Uterus (tissue), 2 donors: ENCODE measurements at regions not wholly inside any gene's neighbourhood (a gene's known extent, or its start where the extent isn't known, plus 50 kb on each side); places are given as distances from the start of the nearest gene placed in this dataset.

Experiments
- POLR2A ChIP-seq, 2 donors: fragments of 450-650 bp; IDR thresholded peaks; one replicate each; pipeline ENCODE4 v1.6.1; 2016; ENCODE audit warnings: antibody characterized with exemption in 2 of 2, mild to moderate bottlenecking in 1 of 2, moderate library complexity in 1 of 2
- TF ChIP-seq, protein P1 (sequence below), 4 experiments: fragments of 200-600 bp in 2 of 4; fragments of 450-650 bp in 2 of 4; sonication (generic) in 2 of 4; IDR thresholded peaks; one replicate each; pipeline ENCODE4 v1.5.1; 2016 to 2019; ENCODE audit warnings: antibody characterized with exemption in 4 of 4, mild to moderate bottlenecking in 2 of 4, moderate library complexity in 1 of 4

DNA sequence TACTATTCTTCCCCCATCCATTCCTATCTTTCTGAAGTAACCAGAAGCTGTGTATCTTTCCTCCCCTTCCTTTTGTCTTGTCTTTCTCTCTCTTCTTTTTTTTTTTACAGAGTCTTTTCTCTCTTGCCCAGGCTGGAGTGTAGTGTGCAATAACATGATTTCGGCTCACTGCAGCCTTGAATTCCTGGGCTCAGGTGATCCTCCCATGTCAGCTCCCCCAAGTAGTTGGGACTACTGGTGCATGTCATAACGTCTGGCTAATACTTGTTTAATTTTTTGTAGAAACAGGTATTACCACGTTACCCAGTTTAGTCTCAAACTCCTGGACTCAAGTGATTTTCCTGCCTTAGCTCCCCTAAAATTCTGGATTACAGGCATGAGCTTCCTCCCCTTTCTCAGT lies 86.5 kb downstream of the IGLL5 start:
- TF ChIP-seq, protein P1, sequence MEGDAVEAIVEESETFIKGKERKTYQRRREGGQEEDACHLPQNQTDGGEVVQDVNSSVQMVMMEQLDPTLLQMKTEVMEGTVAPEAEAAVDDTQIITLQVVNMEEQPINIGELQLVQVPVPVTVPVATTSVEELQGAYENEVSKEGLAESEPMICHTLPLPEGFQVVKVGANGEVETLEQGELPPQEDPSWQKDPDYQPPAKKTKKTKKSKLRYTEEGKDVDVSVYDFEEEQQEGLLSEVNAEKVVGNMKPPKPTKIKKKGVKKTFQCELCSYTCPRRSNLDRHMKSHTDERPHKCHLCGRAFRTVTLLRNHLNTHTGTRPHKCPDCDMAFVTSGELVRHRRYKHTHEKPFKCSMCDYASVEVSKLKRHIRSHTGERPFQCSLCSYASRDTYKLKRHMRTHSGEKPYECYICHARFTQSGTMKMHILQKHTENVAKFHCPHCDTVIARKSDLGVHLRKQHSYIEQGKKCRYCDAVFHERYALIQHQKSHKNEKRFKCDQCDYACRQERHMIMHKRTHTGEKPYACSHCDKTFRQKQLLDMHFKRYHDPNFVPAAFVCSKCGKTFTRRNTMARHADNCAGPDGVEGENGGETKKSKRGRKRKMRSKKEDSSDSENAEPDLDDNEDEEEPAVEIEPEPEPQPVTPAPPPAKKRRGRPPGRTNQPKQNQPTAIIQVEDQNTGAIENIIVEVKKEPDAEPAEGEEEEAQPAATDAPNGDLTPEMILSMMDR (IDR thresholded peaks at IDR 0.05) = no peak
- TF ChIP-seq POLR2A (IDR thresholded peaks at IDR 0.05) = no peak
